ENCODE measurements at regions not wholly inside any gene's neighbourhood (a gene's known extent, or its start where the extent isn't known, plus 50 kb on each side); places are given as distances from the start of the nearest gene placed in this dataset.

DNA sequence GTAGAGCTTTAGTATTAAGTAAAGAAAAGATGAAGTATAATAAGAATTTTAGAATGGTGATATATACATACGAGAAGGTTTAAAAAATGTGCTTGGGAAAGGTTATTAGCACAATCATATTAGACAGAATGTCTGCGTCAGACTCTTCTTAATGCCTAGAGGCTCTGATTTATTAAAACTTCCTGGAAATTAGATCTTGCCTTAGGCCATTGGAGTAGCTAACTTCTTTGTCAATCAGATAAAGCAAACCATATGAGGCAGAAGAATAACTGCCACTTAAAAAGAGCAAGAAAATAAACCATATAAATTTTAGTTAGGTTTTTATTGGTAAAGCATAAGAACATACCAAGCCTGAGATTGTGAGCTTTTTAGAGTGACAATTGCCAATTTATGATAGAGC is 309.1 kb downstream of the TLL1 start:
- WGBS (ENCODE audit: extremely low coverage, insufficient coverage, low lambda C conversion rate) = 100% methylated on average over 1 of the region's 2 CpGs
- no peak for DNase-seq
- H3K27me3 ChIP-seq (ENCODE audit: insufficient read depth, low read length, poor library complexity) = no peaks in the 10 kb centered on the region

GRCh38 chr4:166195101-166195500 is 322.1 kb downstream of the TLL1 start:
- Histone ChIP-seq H3K27me3 (ENCODE audit: insufficient read depth, low read length, poor library complexity) (no peaks in the 10 kb centered on the region), H2BK15ac (replicated peaks; ENCODE audit: low read depth) (no peak overlapping the region), H4K8ac (ENCODE audit: low read depth, low read length) (no peak overlapping the region), H3K4me1 (ENCODE audit: control insufficient read depth, low read depth, low read length) (no peaks in the 10 kb centered on the region), H3K4ac (ENCODE audit: low read depth, low read length) (no peak overlapping the region), H3K23ac (ENCODE audit: low read length) (no peak overlapping the region), H3K79me2 (ENCODE audit: control insufficient read depth, insufficient read depth, low read length) (no peaks in the 10 kb centered on the region), H3K56ac (ENCODE audit: low read length) (no peak overlapping the region), H3K4me3 (ENCODE audit: low read length) (no peak overlapping the region), H4K5ac (ENCODE audit: low read length) (no peak overlapping the region), H3K36me3 (ENCODE audit: control insufficient read depth, insufficient read depth, low read length) (no peaks in the 10 kb centered on the region), H3K9ac (ENCODE audit: low read length) (no peak overlapping the region), H3K27ac (ENCODE audit: low read depth, low read length) (no peak overlapping the region), H2BK5ac (ENCODE audit: low read length) (no peak overlapping the region), H2BK120ac (ENCODE audit: low read depth, low read length) (no peak overlapping the region), H3K79me1 (ENCODE audit: low read length) (no peaks in the 10 kb centered on the region), H2AK5ac (ENCODE audit: low read length) (no peak overlapping the region), H3K18ac (ENCODE audit: low read length) (no peak overlapping the region), H3K4me2 (ENCODE audit: low read length) (no peak overlapping the region)
- no peak for DNase-seq

More for the DNA sequence above, 309.1 kb downstream of the TLL1 start:
- Histone ChIP-seq H3K36me3 (ENCODE audit: control insufficient read depth, insufficient read depth, low read length) (no peaks in the 10 kb centered on the region), H3K79me2 (ENCODE audit: control insufficient read depth, insufficient read depth, low read length) (no peaks in the 10 kb centered on the region), H4K8ac (ENCODE audit: low read depth, low read length) (no peak overlapping the region), H3K79me1 (ENCODE audit: low read length) (no peaks in the 10 kb centered on the region), H3K56ac (ENCODE audit: low read length) (no peak overlapping the region), H3K4me2 (ENCODE audit: low read length) (no peak overlapping the region), H2BK5ac (ENCODE audit: low read length) (no peak overlapping the region), H3K9ac (ENCODE audit: low read length) (no peak overlapping the region), H3K4me3 (ENCODE audit: low read length) (no peak overlapping the region), H3K18ac (ENCODE audit: low read length) (no peak overlapping the region), H3K23ac (ENCODE audit: low read length) (no peak overlapping the region), H2BK15ac (replicated peaks; ENCODE audit: low read depth) (no peak overlapping the region), H3K4me1 (ENCODE audit: control insufficient read depth, low read depth, low read length) (no peaks in the 10 kb centered on the region), H4K5ac (ENCODE audit: low read length) (no peak overlapping the region), H3K27ac (ENCODE audit: low read depth, low read length) (no peak overlapping the region), H2AK5ac (ENCODE audit: low read length) (no peak overlapping the region), H3K4ac (ENCODE audit: low read depth, low read length) (no peak overlapping the region), H2BK120ac (ENCODE audit: low read depth, low read length) (no peak overlapping the region)

GRCh38 chr4:166197166-166197565 is 324.1 kb downstream of the TLL1 start:
- Histone ChIP-seq H3K23ac (ENCODE audit: low read length) (no peak overlapping the region), H3K79me2 (ENCODE audit: control insufficient read depth, insufficient read depth, low read length) (no peaks in the 10 kb centered on the region), H2BK15ac (replicated peaks; ENCODE audit: low read depth) (no peak overlapping the region)

GRCh38 chr4:166198041-166198440 is 325.0 kb downstream of the TLL1 start:
- H3K56ac ChIP-seq (ENCODE audit: low read length) = no peak overlapping the region
- peak overlapping the region; percentile 89 for H3K23ac ChIP-seq (ENCODE audit: low read length)
- H2BK5ac ChIP-seq (ENCODE audit: low read length) = no peak overlapping the region
- H3K4ac ChIP-seq (ENCODE audit: low read depth, low read length) = no peak overlapping the region
- no CpG with 5 or more reads among the region's 6 CpGs for WGBS (ENCODE audit: extremely low coverage, insufficient coverage, low lambda C conversion rate)
- no peak overlapping the region for H3K4me2 ChIP-seq (ENCODE audit: low read length)
- H4K5ac ChIP-seq (ENCODE audit: low read length) = no peak overlapping the region
- H3K79me2 ChIP-seq (ENCODE audit: control insufficient read depth, insufficient read depth, low read length) = no peaks in the 10 kb centered on the region
- H3K36me3 ChIP-seq (ENCODE audit: control insufficient read depth, insufficient read depth, low read length) = no peaks in the 10 kb centered on the region
- no peak overlapping the region for H3K4me3 ChIP-seq (ENCODE audit: low read length)
- H2BK15ac ChIP-seq (replicated peaks; ENCODE audit: low read depth) = no peak overlapping the region
- no peak overlapping the region for H3K27ac ChIP-seq (ENCODE audit: low read depth, low read length)
- H2BK120ac ChIP-seq (ENCODE audit: low read depth, low read length) = no peak overlapping the region
- no peak overlapping the region for H3K18ac ChIP-seq (ENCODE audit: low read length)
- H3K79me1 ChIP-seq (ENCODE audit: low read length) = no peaks in the 10 kb centered on the region
- H3K4me1 ChIP-seq (ENCODE audit: control insufficient read depth, low read depth, low read length) = no peaks in the 10 kb centered on the region
- no peak overlapping the region for H2AK5ac ChIP-seq (ENCODE audit: low read length)
- H3K27me3 ChIP-seq (ENCODE audit: insufficient read depth, low read length, poor library complexity) = no peaks in the 10 kb centered on the region
- no peak for DNase-seq
- no peak overlapping the region for H3K9ac ChIP-seq (ENCODE audit: low read length)
- no peak overlapping the region for H4K8ac ChIP-seq (ENCODE audit: low read depth, low read length)

More at GRCh38 chr4:166197166-166197565, 324.1 kb downstream of the TLL1 start:
- Histone ChIP-seq H2BK120ac (ENCODE audit: low read depth, low read length) (no peak overlapping the region), H4K8ac (ENCODE audit: low read depth, low read length) (no peak overlapping the region), H3K27me3 (ENCODE audit: insufficient read depth, low read length, poor library complexity) (no peaks in the 10 kb centered on the region), H2AK5ac (ENCODE audit: low read length) (no peak overlapping the region), H3K27ac (ENCODE audit: low read depth, low read length) (no peak overlapping the region), H3K18ac (ENCODE audit: low read length) (no peak overlapping the region), H2BK5ac (ENCODE audit: low read length) (no peak overlapping the region), H3K9ac (ENCODE audit: low read length) (no peak overlapping the region), H3K36me3 (ENCODE audit: control insufficient read depth, insufficient read depth, low read length) (no peaks in the 10 kb centered on the region), H3K4me2 (ENCODE audit: low read length) (no peak overlapping the region), H3K4me3 (ENCODE audit: low read length) (no peak overlapping the region), H4K5ac (ENCODE audit: low read length) (no peak overlapping the region), H3K4me1 (ENCODE audit: control insufficient read depth, low read depth, low read length) (no peaks in the 10 kb centered on the region), H3K56ac (ENCODE audit: low read length) (no peak overlapping the region), H3K79me1 (ENCODE audit: low read length) (no peaks in the 10 kb centered on the region), H3K4ac (ENCODE audit: low read depth, low read length) (no peak overlapping the region)
- DNase-seq = no peak
- WGBS (ENCODE audit: extremely low coverage, insufficient coverage, low lambda C conversion rate) = no CpG with 5 or more reads among the region's 3 CpGs

GRCh38 chr4:166198516-166199310 is 325.7 kb downstream of the TLL1 start:
- no CpG with 5 or more reads among the region's 12 CpGs for WGBS (ENCODE audit: extremely low coverage, insufficient coverage, low lambda C conversion rate)

GRCh38 chr4:166202991-166203390 is 330.0 kb downstream of the TLL1 start:
- no peak overlapping the region for H3K18ac ChIP-seq (ENCODE audit: low read length)

More at GRCh38 chr4:166198516-166199310, 325.7 kb downstream of the TLL1 start:
- Histone ChIP-seq H3K9ac (ENCODE audit: low read length) (no peak overlapping the region), H3K56ac (ENCODE audit: low read length) (no peak overlapping the region), H3K27ac (ENCODE audit: low read depth, low read length) (no peak overlapping the region), H3K4ac (ENCODE audit: low read depth, low read length) (no peak overlapping the region), H3K79me2 (ENCODE audit: control insufficient read depth, insufficient read depth, low read length) (no peaks in the 10 kb centered on the region), H3K36me3 (ENCODE audit: control insufficient read depth, insufficient read depth, low read length) (no peaks in the 10 kb centered on the region), H3K18ac (ENCODE audit: low read length) (no peak overlapping the region), H3K27me3 (ENCODE audit: insufficient read depth, low read length, poor library complexity) (no peaks in the 10 kb centered on the region), H2AK5ac (ENCODE audit: low read length) (no peak overlapping the region), H4K8ac (ENCODE audit: low read depth, low read length) (no peak overlapping the region), H3K4me3 (ENCODE audit: low read length) (no peak overlapping the region), H3K4me2 (ENCODE audit: low read length) (no peak overlapping the region), H4K5ac (ENCODE audit: low read length) (no peak overlapping the region), H3K23ac (ENCODE audit: low read length) (no peak overlapping the region), H2BK120ac (ENCODE audit: low read depth, low read length) (no peak overlapping the region), H2BK15ac (replicated peaks; ENCODE audit: low read depth) (no peak overlapping the region), H3K4me1 (ENCODE audit: control insufficient read depth, low read depth, low read length) (no peaks in the 10 kb centered on the region), H2BK5ac (ENCODE audit: low read length) (no peak overlapping the region), H3K79me1 (ENCODE audit: low read length) (no peaks in the 10 kb centered on the region)
- DNase-seq = peak; percentile 25

More at GRCh38 chr4:166202991-166203390, 330.0 kb downstream of the TLL1 start:
- H3K79me1 ChIP-seq (ENCODE audit: low read length) = no peaks in the 10 kb centered on the region
- no peaks in the 10 kb centered on the region for H3K27me3 ChIP-seq (ENCODE audit: insufficient read depth, low read length, poor library complexity)
- DNase-seq = peak; percentile 19
- H3K4me1 ChIP-seq (ENCODE audit: control insufficient read depth, low read depth, low read length) = no peaks in the 10 kb centered on the region
- H3K4me2 ChIP-seq (ENCODE audit: low read length) = no peak overlapping the region
- WGBS (ENCODE audit: extremely low coverage, insufficient coverage, low lambda C conversion rate) = no CpG with 5 or more reads among the region's 4 CpGs
- H3K56ac ChIP-seq (ENCODE audit: low read length) = no peak overlapping the region
- no peak overlapping the region for H3K4ac ChIP-seq (ENCODE audit: low read depth, low read length)
- no peak overlapping the region for H4K8ac ChIP-seq (ENCODE audit: low read depth, low read length)
- H3K79me2 ChIP-seq (ENCODE audit: control insufficient read depth, insufficient read depth, low read length) = no peaks in the 10 kb centered on the region
- H2BK120ac ChIP-seq (ENCODE audit: low read depth, low read length) = no peak overlapping the region
- H3K27ac ChIP-seq (ENCODE audit: low read depth, low read length) = no peak overlapping the region
- H2AK5ac ChIP-seq (ENCODE audit: low read length) = no peak overlapping the region
- H3K23ac ChIP-seq (ENCODE audit: low read length) = no peak overlapping the region
- H3K4me3 ChIP-seq (ENCODE audit: low read length) = no peak overlapping the region
- no peak overlapping the region for H2BK5ac ChIP-seq (ENCODE audit: low read length)
- no peaks in the 10 kb centered on the region for H3K36me3 ChIP-seq (ENCODE audit: control insufficient read depth, insufficient read depth, low read length)
- no peak overlapping the region for H4K5ac ChIP-seq (ENCODE audit: low read length)
- H2BK15ac ChIP-seq (replicated peaks; ENCODE audit: low read depth) = no peak overlapping the region
- no peak overlapping the region for H3K9ac ChIP-seq (ENCODE audit: low read length)
